ENCODE measurements at regions not wholly inside any gene's neighbourhood (a gene's known extent, or its start where the extent isn't known, plus 50 kb on each side); places are given as distances from the start of the nearest gene placed in this dataset.

DNA sequence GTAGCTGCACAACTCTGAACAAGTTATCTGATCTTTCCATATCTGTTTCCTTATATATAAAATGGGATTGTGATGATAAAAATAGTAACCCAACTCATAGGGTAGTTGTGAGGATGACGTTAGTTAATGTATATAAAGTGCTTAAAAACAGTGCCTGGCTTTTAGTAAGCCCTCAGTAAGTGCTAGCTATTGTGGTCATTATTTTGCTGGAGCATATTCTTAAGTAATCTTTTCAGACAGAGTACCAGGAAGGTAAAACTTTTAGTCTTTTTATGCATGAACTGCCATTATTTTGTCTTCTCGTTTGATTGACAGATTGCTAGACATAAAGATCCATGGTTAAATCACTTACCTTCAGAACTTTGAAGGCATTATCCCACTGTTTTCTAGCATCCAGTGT lies 62.5 kb upstream of the SIM2 start:
- TF ChIP-seq EZH2phosphoT487 (IDR thresholded peaks at IDR 0.05; ENCODE audit: low read depth, severe bottlenecking, unreplicated experiment) (no peak), EZH2 (IDR thresholded peaks at IDR 0.05; ENCODE audit: borderline replicate concordance) (no peak)
- TF ChIP-seq, protein P1, sequence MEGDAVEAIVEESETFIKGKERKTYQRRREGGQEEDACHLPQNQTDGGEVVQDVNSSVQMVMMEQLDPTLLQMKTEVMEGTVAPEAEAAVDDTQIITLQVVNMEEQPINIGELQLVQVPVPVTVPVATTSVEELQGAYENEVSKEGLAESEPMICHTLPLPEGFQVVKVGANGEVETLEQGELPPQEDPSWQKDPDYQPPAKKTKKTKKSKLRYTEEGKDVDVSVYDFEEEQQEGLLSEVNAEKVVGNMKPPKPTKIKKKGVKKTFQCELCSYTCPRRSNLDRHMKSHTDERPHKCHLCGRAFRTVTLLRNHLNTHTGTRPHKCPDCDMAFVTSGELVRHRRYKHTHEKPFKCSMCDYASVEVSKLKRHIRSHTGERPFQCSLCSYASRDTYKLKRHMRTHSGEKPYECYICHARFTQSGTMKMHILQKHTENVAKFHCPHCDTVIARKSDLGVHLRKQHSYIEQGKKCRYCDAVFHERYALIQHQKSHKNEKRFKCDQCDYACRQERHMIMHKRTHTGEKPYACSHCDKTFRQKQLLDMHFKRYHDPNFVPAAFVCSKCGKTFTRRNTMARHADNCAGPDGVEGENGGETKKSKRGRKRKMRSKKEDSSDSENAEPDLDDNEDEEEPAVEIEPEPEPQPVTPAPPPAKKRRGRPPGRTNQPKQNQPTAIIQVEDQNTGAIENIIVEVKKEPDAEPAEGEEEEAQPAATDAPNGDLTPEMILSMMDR (IDR thresholded peaks at IDR 0.05; ENCODE audit: poor library complexity) = no peak
- Histone ChIP-seq H4K20me1 (ENCODE audit: insufficient read depth, poor library complexity, severe bottlenecking) (no peaks in the 10 kb centered on the region), H3K9me3 (ENCODE audit: low read depth) (no peaks in the 10 kb centered on the region), H3K9me2 (replicated peaks; ENCODE audit: insufficient read depth) (no peaks in the 10 kb centered on the region), H3K4me1 (ENCODE audit: insufficient read depth) (peaks cover 13% of the 10 kb centered on the region), H3K27me3 (no peaks in the 10 kb centered on the region), H3K4me3 (no peak overlapping the region), H3K36me3 (replicated peaks; ENCODE audit: insufficient read depth, low read depth) (no peaks in the 10 kb centered on the region), H3K27ac (no peak overlapping the region), H3K4me2 (no peak overlapping the region), H2AFZ (no peak overlapping the region), H3K79me2 (no peaks in the 10 kb centered on the region)
- 89% methylated on average over 2 of the region's 2 CpGs for WGBS (ENCODE audit: low lambda C conversion rate, missing lambda C conversion rate)
- no peak for DNase-seq (ENCODE audit: low spot score)

DNA sequence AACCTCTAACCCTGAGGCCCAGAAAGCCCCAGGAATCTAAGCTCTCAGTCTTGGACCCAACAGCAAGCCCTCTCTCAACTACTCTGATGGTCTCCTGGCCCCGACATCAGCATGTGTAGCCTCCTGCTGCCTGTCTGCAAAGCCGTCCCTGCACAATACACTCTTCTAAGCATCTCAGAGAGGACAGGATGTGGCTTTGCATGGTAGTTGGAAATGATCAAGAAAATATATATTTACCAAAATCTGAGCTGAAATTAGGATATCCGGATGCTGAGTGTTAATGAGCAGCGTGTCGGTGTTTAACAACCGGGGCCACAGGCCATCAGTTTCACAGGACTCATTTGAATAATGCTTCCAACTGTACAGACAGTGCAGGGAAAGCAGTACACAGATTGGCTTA lies 59.1 kb upstream of the SIM2 start:
- Histone ChIP-seq H3K4me2 (peak overlapping the region; percentile 24), H3K4me1 (ENCODE audit: insufficient read depth) (peaks cover 13% of the 10 kb centered on the region), H3K4me3 (no peak overlapping the region), H2AFZ (no peak overlapping the region), H3K36me3 (replicated peaks; ENCODE audit: insufficient read depth, low read depth) (no peaks in the 10 kb centered on the region), H3K79me2 (no peaks in the 10 kb centered on the region), H3K9me2 (replicated peaks; ENCODE audit: insufficient read depth) (no peaks in the 10 kb centered on the region), H3K9me3 (ENCODE audit: low read depth) (no peaks in the 10 kb centered on the region), H3K27ac (peak overlapping the region; percentile 47), H3K27me3 (no peaks in the 10 kb centered on the region), H4K20me1 (ENCODE audit: insufficient read depth, poor library complexity, severe bottlenecking) (no peaks in the 10 kb centered on the region)
- DNase-seq (ENCODE audit: low spot score) = no peak
- no peak for TF ChIP-seq EZH2phosphoT487 (IDR thresholded peaks at IDR 0.05; ENCODE audit: low read depth, severe bottlenecking, unreplicated experiment)
- TF ChIP-seq, protein P1 (IDR thresholded peaks at IDR 0.05; ENCODE audit: poor library complexity) = no peak
- TF ChIP-seq EZH2 (IDR thresholded peaks at IDR 0.05; ENCODE audit: borderline replicate concordance) = no peak
- 51% methylated on average over 6 of the region's 6 CpGs for WGBS (ENCODE audit: low lambda C conversion rate, missing lambda C conversion rate)

DNA sequence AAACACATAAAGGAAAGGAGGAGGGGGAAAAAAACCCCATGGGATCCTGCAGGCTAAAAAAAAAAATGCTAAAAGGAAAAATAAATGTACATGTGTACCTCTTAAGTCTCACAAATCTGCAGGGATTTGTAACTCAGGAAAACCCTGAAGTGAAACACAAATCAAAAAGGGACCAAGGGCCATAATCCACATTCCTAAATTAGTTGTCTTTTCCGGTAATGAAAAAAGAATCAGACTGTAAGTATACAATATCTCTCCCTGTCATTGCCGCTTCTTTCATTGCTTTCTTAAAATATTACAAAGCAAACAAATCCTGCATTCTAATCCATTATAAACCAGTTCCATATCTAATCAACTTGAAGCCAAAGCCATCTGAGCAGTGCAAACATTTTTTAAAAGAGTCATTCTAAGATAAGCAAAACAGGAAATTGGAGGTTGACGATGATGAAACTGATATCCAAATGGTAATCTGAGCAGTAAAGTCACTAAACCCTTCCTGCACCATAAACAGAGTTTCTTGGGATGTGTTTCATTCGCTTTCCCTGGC lies 58.7 kb upstream of the SIM2 start:
- Histone ChIP-seq H3K9me3 (ENCODE audit: low read depth) (no peaks in the 10 kb centered on the region), H3K36me3 (replicated peaks; ENCODE audit: insufficient read depth, low read depth) (no peaks in the 10 kb centered on the region), H3K4me1 (ENCODE audit: insufficient read depth) (peaks cover 13% of the 10 kb centered on the region), H4K20me1 (ENCODE audit: insufficient read depth, poor library complexity, severe bottlenecking) (no peaks in the 10 kb centered on the region), H3K9me2 (replicated peaks; ENCODE audit: insufficient read depth) (no peaks in the 10 kb centered on the region), H3K4me3 (no peak overlapping the region), H3K4me2 (peak overlapping the region; percentile 24), H3K79me2 (no peaks in the 10 kb centered on the region), H3K27ac (peak overlapping the region; percentile 47), H3K27me3 (no peaks in the 10 kb centered on the region), H2AFZ (no peak overlapping the region)
- 15% methylated on average over 4 of the region's 4 CpGs for WGBS (ENCODE audit: low lambda C conversion rate, missing lambda C conversion rate)
- no peak for DNase-seq (ENCODE audit: low spot score)
- TF ChIP-seq EZH2phosphoT487 (IDR thresholded peaks at IDR 0.05; ENCODE audit: low read depth, severe bottlenecking, unreplicated experiment) (no peak), EZH2 (IDR thresholded peaks at IDR 0.05; ENCODE audit: borderline replicate concordance) (no peak)
- TF ChIP-seq, protein P1 (IDR thresholded peaks at IDR 0.05; ENCODE audit: poor library complexity) = no peak
